K562 (cell line): ENCODE measurements at regions not wholly inside any gene's neighbourhood (a gene's known extent, or its start where the extent isn't known, plus 50 kb on each side); places are given as distances from the start of the nearest gene placed in this dataset.

Experiments used
- ESRRB ChIP-seq: fragments of 250-450 bp; sonication (Bioruptor Pico); IDR thresholded peaks from 2 replicates; pipeline ENCODE4 v1.5.0; 2020; ENCODE audit warnings: mild to moderate bottlenecking, moderate library complexity, borderline replicate concordance
- ID3 ChIP-seq, 2 experiments: fragments of 250-450 bp in 1 of 2; fragments of 450-650 bp in 1 of 2; sonication (Bioruptor Pico) in 1 of 2; IDR thresholded peaks; 2 replicates each; pipeline versions ENCODE4 v1.6.1 to v1.8.0; 2016 to 2021; ENCODE audit warnings: mild to moderate bottlenecking in 2 of 2, moderate library complexity in 2 of 2, missing compliant biosample characterization in 1 of 2, missing genetic modification characterization in 1 of 2
- MITF ChIP-seq: IDR thresholded peaks from 2 replicates; pipeline ENCODE4 v1.6.1; 2014; ENCODE audit warnings: antibody characterized with exemption
- NR1H2 ChIP-seq: sonication (generic); formaldehyde crosslinking; IDR thresholded peaks from 2 replicates; pipeline ENCODE4 v1.4.0; 2020; ENCODE audit warnings: mild to moderate bottlenecking, missing genetic modification reagents
- RFX5 ChIP-seq: IDR thresholded peaks from 2 replicates; pipeline ENCODE4 v1.6.1; 2011; ENCODE audit warnings: low read depth, mild to moderate bottlenecking, improper control_type of control experiment, low read length
- ZC3H11A ChIP-seq: IDR thresholded peaks from 2 replicates; pipeline ENCODE4 v1.6.1; 2012; ENCODE audit warnings: low read depth, low read length, improper control_type of control experiment
- ZNF77 ChIP-seq: fragments of 250-450 bp; sonication (Bioruptor Pico); IDR thresholded peaks from 2 replicates; pipeline ENCODE4 v1.5.0; 2020
- TF ChIP-seq, protein P1 (sequence below): sonication (generic); formaldehyde crosslinking; IDR thresholded peaks from 2 replicates; pipeline ENCODE4 v1.8.0; 2023; ENCODE audit warnings: mild to moderate bottlenecking, missing genetic modification reagents
- TF ChIP-seq, protein P2 (sequence below): fragments of 250-450 bp; sonication (Bioruptor Pico); IDR thresholded peaks from 2 replicates; pipeline ENCODE4 v1.5.0; 2022; ENCODE audit warnings: mild to moderate bottlenecking

GRCh38 chr2:873651-874580, 76.7 kb upstream of the SNTG2 start (continued):
- TF ChIP-seq, protein P1, sequence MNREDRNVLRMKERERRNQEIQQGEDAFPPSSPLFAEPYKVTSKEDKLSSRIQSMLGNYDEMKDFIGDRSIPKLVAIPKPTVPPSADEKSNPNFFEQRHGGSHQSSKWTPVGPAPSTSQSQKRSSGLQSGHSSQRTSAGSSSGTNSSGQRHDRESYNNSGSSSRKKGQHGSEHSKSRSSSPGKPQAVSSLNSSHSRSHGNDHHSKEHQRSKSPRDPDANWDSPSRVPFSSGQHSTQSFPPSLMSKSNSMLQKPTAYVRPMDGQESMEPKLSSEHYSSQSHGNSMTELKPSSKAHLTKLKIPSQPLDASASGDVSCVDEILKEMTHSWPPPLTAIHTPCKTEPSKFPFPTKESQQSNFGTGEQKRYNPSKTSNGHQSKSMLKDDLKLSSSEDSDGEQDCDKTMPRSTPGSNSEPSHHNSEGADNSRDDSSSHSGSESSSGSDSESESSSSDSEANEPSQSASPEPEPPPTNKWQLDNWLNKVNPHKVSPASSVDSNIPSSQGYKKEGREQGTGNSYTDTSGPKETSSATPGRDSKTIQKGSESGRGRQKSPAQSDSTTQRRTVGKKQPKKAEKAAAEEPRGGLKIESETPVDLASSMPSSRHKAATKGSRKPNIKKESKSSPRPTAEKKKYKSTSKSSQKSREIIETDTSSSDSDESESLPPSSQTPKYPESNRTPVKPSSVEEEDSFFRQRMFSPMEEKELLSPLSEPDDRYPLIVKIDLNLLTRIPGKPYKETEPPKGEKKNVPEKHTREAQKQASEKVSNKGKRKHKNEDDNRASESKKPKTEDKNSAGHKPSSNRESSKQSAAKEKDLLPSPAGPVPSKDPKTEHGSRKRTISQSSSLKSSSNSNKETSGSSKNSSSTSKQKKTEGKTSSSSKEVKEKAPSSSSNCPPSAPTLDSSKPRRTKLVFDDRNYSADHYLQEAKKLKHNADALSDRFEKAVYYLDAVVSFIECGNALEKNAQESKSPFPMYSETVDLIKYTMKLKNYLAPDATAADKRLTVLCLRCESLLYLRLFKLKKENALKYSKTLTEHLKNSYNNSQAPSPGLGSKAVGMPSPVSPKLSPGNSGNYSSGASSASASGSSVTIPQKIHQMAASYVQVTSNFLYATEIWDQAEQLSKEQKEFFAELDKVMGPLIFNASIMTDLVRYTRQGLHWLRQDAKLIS: no peak
- TF ChIP-seq ZNF77 (CRISPR knock-in tag) (no peak), MITF (no peak), ESRRB (CRISPR knock-in tag) (no peak), RFX5 (no peak), NR1H2 (CRISPR knock-in tag) (no peak), ZC3H11A (no peak), ID3 (CRISPR knock-in tag; IDR thresholded peaks at IDR 0.05) (no peak), ID3 (tag; IDR thresholded peaks at IDR 0.05) (no peak)
- TF ChIP-seq, protein P2, sequence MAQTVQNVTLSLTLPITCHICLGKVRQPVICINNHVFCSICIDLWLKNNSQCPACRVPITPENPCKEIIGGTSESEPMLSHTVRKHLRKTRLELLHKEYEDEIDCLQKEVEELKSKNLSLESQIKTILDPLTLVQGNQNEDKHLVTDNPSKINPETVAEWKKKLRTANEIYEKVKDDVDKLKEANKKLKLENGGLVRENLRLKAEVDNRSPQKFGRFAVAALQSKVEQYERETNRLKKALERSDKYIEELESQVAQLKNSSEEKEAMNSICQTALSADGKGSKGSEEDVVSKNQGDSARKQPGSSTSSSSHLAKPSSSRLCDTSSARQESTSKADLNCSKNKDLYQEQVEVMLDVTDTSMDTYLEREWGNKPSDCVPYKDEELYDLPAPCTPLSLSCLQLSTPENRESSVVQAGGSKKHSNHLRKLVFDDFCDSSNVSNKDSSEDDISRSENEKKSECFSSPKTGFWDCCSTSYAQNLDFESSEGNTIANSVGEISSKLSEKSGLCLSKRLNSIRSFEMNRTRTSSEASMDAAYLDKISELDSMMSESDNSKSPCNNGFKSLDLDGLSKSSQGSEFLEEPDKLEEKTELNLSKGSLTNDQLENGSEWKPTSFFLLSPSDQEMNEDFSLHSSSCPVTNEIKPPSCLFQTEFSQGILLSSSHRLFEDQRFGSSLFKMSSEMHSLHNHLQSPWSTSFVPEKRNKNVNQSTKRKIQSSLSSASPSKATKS (CRISPR knock-in tag): no peak
